Heart left ventricle (tissue), 16 donors: ENCODE measurements at regions not wholly inside any gene's neighbourhood (a gene's known extent, or its start where the extent isn't known, plus 50 kb on each side); places are given as distances from the start of the nearest gene placed in this dataset.

Experiments
- ATAC-seq, 4 donors: fragments of 200-7000 bp; cut with Tn5 transposase; one replicate each; pipeline ENCODE4 v1.9.1; 2020 to 2022; ENCODE audit warnings: moderate library complexity in 4 of 4, mild to moderate bottlenecking in 3 of 4, moderate number of reproducible peaks in 1 of 4
- DNase-seq, 5 donors: peaks; one replicate each; pipeline ENCODE4 v3.0.0-alpha.2; 2020
- H3K27ac ChIP-seq, 12 donors: fragments of 200-600 bp; sonication (generic) in 4 of 12; one replicate each; pipeline versions ENCODE4 v1.5.0 to v1.8.0; 2016 to 2022; ENCODE audit warnings: mild to moderate bottlenecking in 2 of 12
- H3K27me3 ChIP-seq, 9 donors: fragments of 200-600 bp; sonication (generic) in 2 of 9; one replicate each; pipeline versions ENCODE4 v1.5.1 to v1.8.0; 2016 to 2022; ENCODE audit warnings: mild to moderate bottlenecking in 3 of 9
- H3K36me3 ChIP-seq, 9 donors: fragments of 200-600 bp; sonication (generic) in 2 of 9; one replicate each; pipeline versions ENCODE4 v1.5.0 to v1.8.0; 2018 to 2022; ENCODE audit warnings: mild to moderate bottlenecking in 2 of 9
- H3K4me1 ChIP-seq, 12 donors: fragments of 200-600 bp; sonication (generic) in 4 of 12; one replicate each; pipeline versions ENCODE4 v1.5.0 to v1.8.0; 2016 to 2022; ENCODE audit warnings: mild to moderate bottlenecking in 3 of 12
- H3K4me3 ChIP-seq, 12 donors: fragments of 200-600 bp; sonication (generic) in 4 of 12; one replicate each; pipeline versions ENCODE4 v1.5.0 to v1.8.0; 2017 to 2022; ENCODE audit warnings: mild to moderate bottlenecking in 9 of 12, moderate library complexity in 4 of 12
- H3K9me3 ChIP-seq, 12 donors: fragments of 200-600 bp; sonication (generic) in 4 of 12; one replicate each; pipeline versions ENCODE4 v1.5.0 to v1.8.0; 2016 to 2022; ENCODE audit warnings: mild to moderate bottlenecking in 1 of 12
- POLR2A ChIP-seq, 2 donors: fragments of 450-650 bp; IDR thresholded peaks; one replicate each; pipeline ENCODE4 v1.6.1; 2017; ENCODE audit warnings: antibody characterized with exemption in 2 of 2, mild to moderate bottlenecking in 2 of 2, moderate library complexity in 2 of 2
- whole genome bisulfite sequencing, 4 donors: extraction: QIAGEN DNeasy Blood & Tissue Kit in 2 of 4; methylation state at CpG; one replicate each; pipeline versions ENCODE4 v1.1.5 to v1.1.7; 2013 to 2018; 5-methylcytosine and 5-hydroxymethylcytosine counted together
- intact Hi-C, 10 donors: fragments of 100-400 bp; cut with DNase I; formaldehyde crosslinking; loops; one replicate each; pipeline versions ENCODE4 v1.11.1 to v1.14.2; 2022
- TF ChIP-seq, protein P1 (sequence below), 12 donors: fragments of 200-600 bp; sonication (generic) in 4 of 12; IDR thresholded peaks; one replicate each; pipeline versions ENCODE4 v1.5.0 to v1.8.0; 2018 to 2022; ENCODE audit warnings: antibody characterized with exemption in 12 of 12, mild to moderate bottlenecking in 5 of 12
- donor health status: ischemic (EF 13 %, LVEDD 7.1; RV severe dilation, severe dysfunction).
- donor health status: healthy with polysubstance abuse.
- donor health status: DM: no; HTN: yes; CAD: no.
- donor health status: DM: no; HTN: no; CAD: no.
- donor health status: ischemic (EF 25% LVEDD 6.9; RV normal size, moderate dysfunction).
- donor health status: ischemic (EF 25% LVEDD 5.7; RV mildly dilated, moderate dysfunction).
- donor health status: healthy.
- donor health status: DM: yes; HTN: yes; CAD: no.
- donor health status: ischemic (EF 35%, LVEDD 5.7; RV mildly dilated, moderate dysfunction).
- donor health status: nonischemic (EF 11% LVEDD 7.7; RV severe dilation, severe dysfunction).
- donor health status: DM: yes; HTN: yes; CAD: no.
- donor health status: PGD.
- donor health status: ischemic (EF 29% LVEDD 5.4; RV normal size, mild dysfunction).
- donor health status: nonischemic (EF 23%, LVEDD 6.1; RV moderate dilation, normal function).

DNA sequence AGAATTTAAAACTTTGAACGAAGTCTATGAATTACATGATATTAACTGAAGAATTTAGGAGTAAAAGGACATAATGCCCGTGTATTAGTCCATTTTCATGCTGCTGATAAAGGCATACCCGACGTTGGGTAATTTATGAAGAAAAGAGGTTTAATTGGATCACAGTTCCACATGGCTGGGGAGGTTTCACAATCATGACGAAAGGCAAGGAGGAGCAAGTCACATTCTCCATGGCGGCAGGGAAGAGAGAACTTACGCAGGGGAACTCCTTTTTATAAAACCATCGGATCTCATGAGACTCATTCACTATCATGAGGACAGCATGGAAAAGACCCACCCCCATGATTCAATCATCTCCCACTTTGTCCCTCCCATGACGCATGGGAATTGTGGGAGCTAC lies 210.6 kb downstream of the CD83 start:
- intact Hi-C loops = no loop called here
- TF ChIP-seq, protein P1, sequence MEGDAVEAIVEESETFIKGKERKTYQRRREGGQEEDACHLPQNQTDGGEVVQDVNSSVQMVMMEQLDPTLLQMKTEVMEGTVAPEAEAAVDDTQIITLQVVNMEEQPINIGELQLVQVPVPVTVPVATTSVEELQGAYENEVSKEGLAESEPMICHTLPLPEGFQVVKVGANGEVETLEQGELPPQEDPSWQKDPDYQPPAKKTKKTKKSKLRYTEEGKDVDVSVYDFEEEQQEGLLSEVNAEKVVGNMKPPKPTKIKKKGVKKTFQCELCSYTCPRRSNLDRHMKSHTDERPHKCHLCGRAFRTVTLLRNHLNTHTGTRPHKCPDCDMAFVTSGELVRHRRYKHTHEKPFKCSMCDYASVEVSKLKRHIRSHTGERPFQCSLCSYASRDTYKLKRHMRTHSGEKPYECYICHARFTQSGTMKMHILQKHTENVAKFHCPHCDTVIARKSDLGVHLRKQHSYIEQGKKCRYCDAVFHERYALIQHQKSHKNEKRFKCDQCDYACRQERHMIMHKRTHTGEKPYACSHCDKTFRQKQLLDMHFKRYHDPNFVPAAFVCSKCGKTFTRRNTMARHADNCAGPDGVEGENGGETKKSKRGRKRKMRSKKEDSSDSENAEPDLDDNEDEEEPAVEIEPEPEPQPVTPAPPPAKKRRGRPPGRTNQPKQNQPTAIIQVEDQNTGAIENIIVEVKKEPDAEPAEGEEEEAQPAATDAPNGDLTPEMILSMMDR (IDR thresholded peaks at IDR 0.05) = no peak
- TF ChIP-seq POLR2A (IDR thresholded peaks at IDR 0.05) = no peak
- no peak overlapping the region for H3K4me3 ChIP-seq
- ATAC-seq (no peak), DNase-seq (no peak)
- no peak overlapping the region for H3K27ac ChIP-seq
- H3K4me1 ChIP-seq = no peaks in the 10 kb centered on the region
- H3K27me3 ChIP-seq = no peaks in the 10 kb centered on the region
- H3K36me3 ChIP-seq = no peaks in the 10 kb centered on the region
- WGBS, 4 donors = 87 to 91% (median 88%) methylated on average over 9 of the region's 9 CpGs
- no peaks in the 10 kb centered on the region for H3K9me3 ChIP-seq

- 69 to 79% (median 72%) methylated on average over 5 of the region's 5 CpGs for WGBS, 4 donors
- DNase-seq = no peak
- no peak for ATAC-seq
- H3K4me3 ChIP-seq = no peak overlapping the region
- peaks cover 0 to 6% (median 0%) of the 10 kb centered on the region in 12 donors for H3K9me3 ChIP-seq
- intact Hi-C loops = no loop called here
- no peaks in the 10 kb centered on the region for H3K27me3 ChIP-seq
- H3K27ac ChIP-seq = no peak overlapping the region
- no peak for TF ChIP-seq POLR2A (IDR thresholded peaks at IDR 0.05)
- TF ChIP-seq, protein P1 (IDR thresholded peaks at IDR 0.05) = no peak
- no peaks in the 10 kb centered on the region for H3K36me3 ChIP-seq
- no peaks in the 10 kb centered on the region for H3K4me1 ChIP-seq
Observed at GRCh38 chr6:14333556-14334305, 216.2 kb downstream of the CD83 start.

GRCh38 chr6:14335071-14335470 lies 217.5 kb downstream of the CD83 start:
- H3K4me3 ChIP-seq = no peak overlapping the region
- H3K9me3 ChIP-seq = peaks cover 0 to 6% (median 0%) of the 10 kb centered on the region in 12 donors
- no peaks in the 10 kb centered on the region for H3K27me3 ChIP-seq
- 91 to 98% (median 95%) methylated on average over 2 of the region's 2 CpGs for WGBS, 4 donors
- intact Hi-C loops = no loop called here
- TF ChIP-seq, protein P1 (IDR thresholded peaks at IDR 0.05) = no peak
- TF ChIP-seq POLR2A (IDR thresholded peaks at IDR 0.05) = no peak
- DNase-seq (no peak), ATAC-seq (no peak)
- peaks cover 0 to 6% (median 0%) of the 10 kb centered on the region in 12 donors for H3K4me1 ChIP-seq
- H3K27ac ChIP-seq = no peak overlapping the region
- H3K36me3 ChIP-seq = no peaks in the 10 kb centered on the region

DNA sequence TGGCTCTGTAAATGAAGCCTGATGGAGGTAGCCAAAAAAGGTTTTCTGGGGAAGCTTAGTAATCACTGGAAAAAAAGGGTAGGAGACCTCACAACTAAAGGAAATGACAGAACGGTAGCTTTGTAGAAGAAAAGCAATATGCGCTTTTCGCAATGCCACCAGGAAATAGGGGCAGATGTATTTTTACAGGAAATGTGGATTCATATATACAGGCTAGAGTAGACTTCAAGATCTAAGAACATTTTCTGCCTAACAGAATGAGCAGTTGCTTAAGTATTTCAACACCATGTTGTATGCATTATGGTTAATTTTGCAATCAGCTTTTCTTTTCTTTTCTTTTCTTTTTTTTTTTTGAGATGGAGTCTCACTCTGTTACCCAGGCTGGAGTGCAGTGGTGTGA lies 219.6 kb downstream of the CD83 start:
- no peak overlapping the region for H3K4me3 ChIP-seq
- H3K4me1 ChIP-seq = peaks cover 0 to 8% (median 0%) of the 10 kb centered on the region in 12 donors
- no peak overlapping the region for H3K27ac ChIP-seq
- H3K27me3 ChIP-seq = no peaks in the 10 kb centered on the region
- TF ChIP-seq, protein P1 (IDR thresholded peaks at IDR 0.05) = no peak
- TF ChIP-seq POLR2A (IDR thresholded peaks at IDR 0.05) = no peak
- DNase-seq = no peak
- 80 to 89% (median 83%) methylated on average over 3 of the region's 3 CpGs for WGBS, 4 donors
- intact Hi-C loops = no loop called here
- ATAC-seq = no peak
- no peaks in the 10 kb centered on the region for H3K36me3 ChIP-seq
- H3K9me3 ChIP-seq = peaks cover 0 to 6% (median 0%) of the 10 kb centered on the region in 12 donors
